ENCODE measurements at regions not wholly inside any gene's neighbourhood (a gene's known extent, or its start where the extent isn't known, plus 50 kb on each side); places are given as distances from the start of the nearest gene placed in this dataset.

DNA sequence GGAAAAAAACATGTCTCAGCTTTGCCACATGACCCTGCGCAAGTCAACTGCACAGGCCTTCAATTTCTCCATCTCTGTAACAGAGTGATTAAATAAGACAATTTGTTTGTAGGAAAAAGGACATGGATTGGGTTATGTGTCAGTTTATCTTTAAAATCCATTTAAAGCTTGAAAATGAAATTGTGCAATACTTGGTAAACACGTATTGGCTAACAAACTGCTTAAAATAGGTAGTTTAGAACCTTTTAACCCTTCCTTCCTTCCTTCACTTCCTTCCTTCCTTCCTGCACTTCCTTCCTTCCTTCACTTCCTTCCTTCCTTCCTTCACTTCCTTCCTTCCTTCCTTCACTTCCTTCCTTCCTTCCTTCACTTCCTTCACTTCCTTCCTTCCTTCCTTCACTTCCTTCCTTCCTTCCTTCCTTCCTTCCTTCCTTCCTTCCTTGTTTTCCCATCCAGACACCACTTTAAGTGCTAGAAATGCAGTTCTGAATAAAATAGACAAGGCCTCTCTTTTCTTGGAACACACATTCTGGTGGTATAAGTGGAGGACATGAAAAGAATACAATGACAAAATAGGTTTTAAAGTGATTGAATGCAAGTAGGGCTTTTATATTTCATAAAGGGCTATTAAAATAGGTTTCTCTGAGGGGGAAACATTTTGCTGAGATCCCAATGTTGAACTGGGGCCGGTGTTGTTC, 130.2 kb upstream of the TP63 start:
- DNase-seq = no peak

DNA sequence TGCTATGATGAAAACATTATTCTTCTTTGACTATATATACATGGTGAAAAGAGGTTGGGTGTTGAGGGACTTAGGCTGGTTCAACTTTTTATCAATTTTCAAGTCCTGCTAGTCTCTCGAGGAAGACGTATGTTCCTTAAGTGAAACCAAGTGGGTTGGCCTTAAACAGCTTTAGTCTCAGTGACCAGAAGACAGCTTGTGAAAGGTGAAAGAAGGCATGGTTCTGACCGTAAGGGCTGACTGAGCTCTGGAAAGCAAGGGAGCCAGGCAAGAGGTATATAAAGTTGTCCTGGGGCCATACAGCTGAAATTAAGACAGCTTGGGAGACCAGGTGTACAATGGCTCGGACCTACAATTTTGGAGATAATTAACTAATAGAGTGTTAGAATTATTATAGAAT, 128.9 kb upstream of the TP63 start:
- no peak for DNase-seq

DNA sequence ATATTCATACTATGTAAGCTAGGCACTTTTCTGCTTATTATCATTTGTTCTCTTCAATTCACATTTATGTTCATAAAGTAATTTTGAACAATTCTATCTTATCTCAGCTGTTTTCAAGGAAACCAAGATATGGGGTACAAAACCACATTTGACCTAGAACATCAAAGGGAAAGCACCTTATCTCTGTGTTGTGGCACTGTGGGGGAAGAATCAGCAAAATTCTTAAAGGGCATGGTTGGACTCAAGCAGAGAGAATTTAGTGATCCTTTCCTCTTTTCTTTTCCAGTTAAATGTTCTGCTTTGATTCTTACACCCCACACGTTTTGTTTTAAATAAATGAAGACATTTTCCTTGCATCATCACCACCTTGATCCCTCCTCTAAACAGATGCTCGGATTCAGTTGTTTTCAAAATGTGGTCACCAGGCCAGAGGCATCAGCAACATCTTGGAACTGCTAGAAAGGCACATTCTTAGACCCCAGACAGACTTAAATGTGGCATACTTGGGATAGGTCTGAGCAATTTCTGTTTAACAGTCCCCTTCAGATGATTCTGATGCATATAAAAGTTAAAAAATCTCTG, 128.4 kb upstream of the TP63 start:
- DNase-seq = no peak

DNA sequence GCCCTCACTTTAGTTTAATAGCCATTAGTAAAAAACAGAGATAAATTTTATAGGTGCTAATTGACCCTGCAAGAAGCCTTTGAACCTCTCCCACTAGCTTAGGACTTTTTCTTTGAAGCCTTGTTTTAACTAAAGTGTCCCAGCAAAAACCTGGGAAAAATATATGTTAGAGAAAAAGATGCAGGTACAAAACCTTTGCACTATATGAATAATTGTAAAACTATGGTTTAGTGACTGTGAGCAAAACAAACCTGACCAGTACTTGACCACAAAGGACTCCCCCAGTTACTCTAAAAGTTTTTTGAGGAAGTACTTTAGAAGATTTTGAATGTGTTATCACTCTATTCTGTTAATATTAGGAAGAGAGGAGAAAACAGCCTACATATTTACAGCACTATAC, 123.3 kb upstream of the TP63 start:
- DNase-seq = no peak

DNA sequence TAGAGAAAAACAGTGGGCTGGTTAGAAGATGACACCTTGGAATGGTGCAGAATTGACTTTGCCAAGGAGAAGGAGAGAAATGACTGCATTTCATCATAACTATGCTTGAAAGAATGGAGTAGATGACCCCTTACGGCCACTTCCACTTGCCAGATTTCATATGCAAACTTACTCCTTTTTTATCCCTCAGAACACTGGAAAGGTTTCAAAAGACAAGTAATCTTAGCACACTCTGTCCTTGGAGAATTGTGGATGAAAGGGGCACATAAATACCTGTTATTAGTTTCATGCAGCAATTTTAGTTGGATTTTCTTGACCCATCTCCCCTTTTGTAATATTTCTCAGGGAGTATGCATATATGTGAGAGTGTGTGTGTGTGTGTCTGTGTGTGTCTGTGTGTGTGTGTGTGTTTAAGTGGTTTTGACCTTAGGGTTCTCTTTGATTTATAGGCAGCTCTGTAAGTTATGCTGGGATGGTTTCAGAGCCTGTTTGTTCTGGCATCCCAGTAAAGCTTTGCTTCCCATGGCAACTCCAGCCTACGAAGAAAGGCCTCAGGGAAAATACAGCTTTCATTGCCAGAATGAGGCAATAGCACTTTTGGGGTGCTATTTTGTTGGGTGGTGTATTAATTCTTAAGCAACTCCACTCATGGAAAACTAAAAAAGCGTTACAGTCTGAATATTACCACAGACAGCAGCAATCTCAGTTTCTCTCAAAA, 122.2 kb upstream of the TP63 start:
- DNase-seq = peak; percentile 48

DNA sequence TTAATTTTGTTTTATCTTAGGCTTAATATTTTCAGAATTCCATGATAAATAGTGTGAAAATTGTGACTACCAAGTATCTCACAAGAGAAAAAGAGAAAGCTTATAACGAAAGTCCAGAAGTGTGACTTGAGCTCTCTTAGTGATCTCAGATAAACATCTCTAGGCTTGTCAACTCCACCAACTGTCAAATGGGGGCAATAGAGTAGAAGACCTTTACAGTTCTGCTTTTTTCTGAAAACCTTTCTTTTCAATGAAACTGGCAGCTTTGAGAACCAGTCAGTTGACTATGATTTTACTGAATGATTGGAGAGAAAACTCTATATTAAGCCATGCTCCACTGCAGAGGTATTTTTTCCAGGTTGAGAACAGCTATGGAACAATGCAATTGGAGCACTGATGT, 119.2 kb upstream of the TP63 start:
- DNase-seq = no peak

DNA sequence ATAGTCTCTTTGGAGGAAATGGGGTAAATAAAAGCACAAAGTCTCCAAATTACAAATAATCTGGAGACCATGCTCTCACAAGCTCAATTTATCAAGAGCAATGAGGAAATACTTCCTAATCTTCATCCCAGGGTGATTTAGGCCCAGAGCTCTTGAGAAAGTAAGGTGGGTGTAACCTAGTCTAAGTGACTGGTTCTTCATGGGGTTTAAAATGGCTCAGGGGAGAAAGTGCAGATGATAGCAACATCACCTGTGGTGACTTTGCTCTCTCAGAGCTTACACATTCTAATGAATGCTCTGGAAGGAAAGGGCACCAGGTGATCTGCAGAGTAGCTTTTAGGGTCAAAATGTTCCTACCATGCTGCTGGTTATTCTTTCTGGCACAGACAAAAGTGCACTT, 118.4 kb upstream of the TP63 start:
- no peak for DNase-seq

DNA sequence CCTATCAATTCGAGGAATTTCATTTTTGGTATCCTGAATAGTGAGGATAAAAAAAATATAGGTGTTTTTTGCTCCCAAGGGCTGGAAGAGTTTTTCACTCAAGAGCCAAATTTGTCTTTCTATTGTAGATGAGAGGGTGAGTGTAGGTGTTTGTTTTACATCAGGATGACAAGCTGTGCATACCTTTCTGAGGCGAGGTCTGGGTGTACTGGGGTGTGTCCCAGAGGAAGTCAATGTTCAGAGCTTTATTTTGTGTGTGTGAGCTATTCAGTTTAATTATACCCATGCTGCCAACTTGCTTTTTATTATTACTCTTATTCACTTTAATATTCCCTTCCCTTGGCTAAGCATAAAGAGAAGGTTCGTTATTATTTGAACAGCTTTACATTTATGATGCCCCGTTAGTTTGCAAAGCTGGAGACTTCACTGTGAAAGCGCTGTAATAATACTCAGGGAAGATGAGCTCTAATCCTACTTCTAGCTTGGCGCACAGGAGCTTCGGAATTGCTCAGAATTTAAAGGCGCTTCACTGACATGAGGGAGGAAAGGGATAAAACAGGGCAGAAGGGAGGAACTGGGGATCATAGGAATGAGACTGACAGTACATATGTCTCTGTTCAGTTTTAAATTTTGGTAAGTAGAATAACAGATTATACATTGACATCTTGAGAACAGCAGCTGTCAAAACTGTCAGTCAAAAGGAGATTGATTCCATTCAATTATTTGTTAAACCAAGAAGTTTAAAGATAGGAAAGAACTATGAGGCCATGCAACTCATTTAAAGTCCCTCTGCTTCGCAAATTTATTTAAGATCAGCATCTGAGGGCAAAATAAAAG, 117.7 kb upstream of the TP63 start:
- DNase-seq = no peak

DNA sequence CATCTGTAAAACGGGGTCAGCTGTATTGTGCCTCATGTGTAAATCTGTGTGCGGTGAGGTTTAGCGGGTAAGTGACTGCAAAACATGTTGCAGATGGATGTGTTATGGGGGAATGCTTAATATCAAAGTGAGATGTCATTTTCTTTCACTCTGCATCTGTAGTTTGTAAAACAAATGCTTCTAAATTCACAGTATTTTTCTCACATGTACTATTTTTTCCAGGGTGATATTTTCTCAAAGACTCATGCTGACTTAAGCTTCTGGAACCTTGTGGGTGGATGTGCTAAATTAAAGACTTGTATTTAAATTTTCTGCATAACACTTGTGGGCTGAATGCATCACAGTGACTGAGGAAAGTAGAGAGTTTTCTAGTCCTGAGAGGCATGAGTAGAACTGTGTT, 115.2 kb upstream of the TP63 start:
- no peak for DNase-seq

DNA sequence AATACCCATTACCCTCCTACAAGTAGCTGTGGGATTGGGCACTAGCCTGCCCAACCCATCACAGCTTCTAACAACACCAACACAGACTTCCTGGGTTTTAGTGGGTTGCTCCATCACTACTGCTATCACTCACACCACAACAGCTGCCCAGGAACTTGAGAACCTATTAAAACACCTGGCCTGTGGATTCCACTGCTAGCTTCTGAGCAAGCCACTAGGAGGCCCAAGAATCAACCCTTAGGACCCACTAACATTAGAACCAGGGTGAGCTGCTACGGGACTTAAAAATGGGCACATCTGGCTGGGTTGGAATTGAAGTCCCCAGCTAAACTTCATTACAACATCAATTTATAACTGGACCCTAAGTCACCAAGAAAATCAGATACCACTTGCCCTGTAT, 113.2 kb upstream of the TP63 start:
- no peak for DNase-seq

DNA sequence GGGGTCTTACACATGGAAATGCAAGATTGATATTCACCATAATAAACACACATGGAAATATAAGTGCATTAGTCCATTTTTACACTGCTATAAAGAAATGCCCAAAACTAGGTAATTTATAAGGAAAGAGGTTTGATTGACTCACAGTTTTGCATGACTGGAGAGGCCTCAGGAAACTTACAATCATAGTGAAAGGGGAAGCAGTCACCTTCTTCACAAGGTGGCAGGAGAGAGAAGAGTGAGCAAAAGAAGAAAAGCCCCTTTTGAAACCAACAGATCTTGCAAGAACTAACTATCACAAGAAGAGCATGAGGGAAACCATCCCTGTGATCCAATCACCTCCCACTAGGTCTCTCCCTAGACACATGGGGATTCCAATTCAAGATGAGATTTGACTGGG, 111.7 kb upstream of the TP63 start:
- DNase-seq = no peak

DNA sequence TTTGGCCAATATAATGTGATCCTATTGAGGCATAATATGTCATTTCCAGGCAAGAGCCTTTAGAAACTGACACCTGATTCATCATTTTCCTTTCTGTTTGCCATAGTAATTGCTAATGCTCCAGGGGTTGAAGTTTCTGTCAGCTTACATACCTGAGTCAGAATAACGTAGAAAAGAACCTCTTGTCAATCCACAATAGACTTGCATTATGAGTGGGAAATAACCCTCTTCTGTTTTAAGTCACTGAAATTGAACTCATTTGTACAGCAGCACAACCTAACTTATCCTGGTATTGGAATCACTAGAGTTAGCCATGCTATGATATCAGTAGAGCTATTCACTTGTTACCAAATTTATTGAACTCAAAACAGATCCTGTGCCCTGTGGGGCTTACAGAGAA, 101.7 kb upstream of the TP63 start:
- no peak for DNase-seq

DNA sequence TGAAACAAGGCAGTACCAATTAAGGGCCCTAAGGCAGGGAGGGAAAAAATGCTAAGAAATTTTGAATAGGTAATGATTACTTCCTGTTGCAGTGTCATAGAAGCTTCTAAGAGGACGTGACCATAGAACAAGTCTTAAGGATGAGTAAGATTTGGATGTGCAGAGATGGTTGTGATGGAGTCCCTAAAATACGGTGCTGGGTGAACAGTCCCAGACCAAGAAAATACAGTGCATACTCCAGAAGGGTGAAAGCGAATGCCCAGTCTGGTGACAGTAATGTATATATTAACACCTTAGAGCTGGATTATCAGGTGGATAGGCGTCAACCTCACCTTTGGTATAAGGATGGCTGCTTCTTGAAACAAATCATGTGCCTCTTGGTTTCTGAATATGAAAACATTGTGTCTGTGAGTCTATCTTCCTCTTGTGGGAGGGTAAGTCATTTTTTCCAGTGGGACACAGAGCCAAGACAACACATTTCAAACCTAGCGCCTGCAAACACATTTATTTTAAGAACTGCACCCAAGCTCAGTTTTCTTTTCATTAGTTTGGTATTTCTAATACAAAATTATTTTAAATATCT, 101.2 kb upstream of the TP63 start:
- no peak for DNase-seq

DNA sequence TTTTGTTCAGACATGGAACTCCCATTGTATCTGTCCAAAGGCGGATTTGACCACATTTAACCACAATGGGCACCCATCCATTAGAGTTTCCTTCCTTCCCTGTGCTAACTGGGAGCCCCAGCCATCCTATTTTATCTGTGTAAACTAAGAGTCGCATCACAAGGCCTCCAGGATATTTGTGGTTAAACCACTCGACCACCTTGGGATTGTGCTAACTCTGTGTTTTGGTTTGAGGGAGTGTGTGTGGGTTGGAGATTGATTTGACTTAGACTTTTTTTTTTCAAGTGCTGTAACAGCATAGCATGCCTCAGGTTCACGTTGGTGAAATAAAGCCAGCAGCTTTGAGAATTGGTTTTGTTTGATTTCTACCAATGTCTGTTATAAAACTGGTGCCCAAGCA, 100.4 kb upstream of the TP63 start:
- no peak for DNase-seq

DNA sequence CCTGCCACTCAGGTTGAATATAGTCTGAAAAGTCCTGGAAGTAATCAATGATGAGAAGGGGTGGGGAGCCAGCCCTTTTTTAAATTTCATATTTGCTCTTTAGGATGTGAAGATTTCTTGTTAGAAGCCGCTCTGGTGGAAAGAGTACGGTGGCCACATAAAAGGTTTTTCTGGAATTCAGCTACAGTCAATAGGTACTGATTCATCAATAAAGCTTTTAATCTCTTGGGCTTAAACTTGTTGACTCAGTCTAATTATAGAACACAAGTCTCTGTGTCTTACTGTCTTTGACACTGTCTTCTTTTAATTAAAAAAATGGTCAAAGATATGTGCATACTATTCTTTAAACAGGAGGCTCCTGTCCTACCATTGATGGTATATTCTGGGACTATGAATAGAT, 99.9 kb upstream of the TP63 start:
- DNase-seq = no peak

DNA sequence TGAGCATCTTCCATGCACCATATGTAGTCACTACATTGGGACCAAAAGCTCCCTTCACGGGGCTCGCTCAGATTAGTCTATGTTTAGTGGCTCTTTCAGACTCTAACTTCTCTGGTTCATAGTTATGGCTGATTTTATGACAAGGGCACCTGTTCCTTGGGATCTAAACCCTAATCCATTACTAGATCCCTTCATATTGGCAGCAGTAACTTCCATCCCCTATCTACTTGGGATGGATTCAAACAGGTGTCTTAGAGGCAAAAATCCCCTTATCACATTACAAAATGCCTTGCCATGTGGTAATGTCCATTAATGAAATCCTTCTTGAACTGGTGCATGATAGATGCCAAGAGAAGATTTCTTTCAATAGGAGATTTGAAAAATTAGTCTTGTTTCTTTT, 96.7 kb upstream of the TP63 start:
- DNase-seq = no peak

DNA sequence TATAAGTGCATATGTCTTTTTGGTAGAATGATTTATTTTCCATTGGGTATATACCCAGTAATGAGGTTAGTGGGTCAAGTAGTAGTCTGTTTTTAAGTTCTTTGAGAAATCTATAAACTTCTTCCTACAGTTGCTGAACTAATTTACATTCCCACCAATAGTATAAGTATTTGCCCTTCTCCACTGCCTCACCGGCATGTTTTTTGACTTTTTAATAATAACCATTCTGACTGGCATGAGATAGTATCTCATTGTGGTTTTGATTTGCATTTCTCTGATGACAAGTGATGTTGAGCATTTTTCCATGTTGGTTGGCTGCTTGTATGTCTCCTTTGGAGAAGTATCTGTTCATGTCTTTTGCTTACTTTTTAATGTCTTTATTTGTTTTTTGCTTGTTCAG, 94.1 kb upstream of the TP63 start:
- no peak for DNase-seq

DNA sequence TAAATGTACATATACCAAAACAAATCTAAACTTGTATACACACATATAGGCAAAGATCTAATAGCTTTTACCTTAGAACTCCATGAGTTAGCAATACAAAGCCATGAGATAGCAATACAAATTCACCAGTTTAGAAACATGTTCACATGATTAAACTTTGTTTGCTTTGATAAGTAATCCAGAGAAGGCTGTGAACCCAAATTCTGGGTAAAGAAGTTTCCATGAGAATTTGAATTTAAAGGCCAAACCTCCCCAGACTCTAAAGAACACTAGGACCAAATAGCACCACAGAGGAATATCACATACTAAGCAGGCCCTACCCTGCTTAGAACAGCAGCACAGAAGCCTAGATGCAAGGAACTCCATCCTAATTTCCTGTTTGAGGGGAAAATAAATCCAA, 83.7 kb upstream of the TP63 start:
- no peak for DNase-seq

DNA sequence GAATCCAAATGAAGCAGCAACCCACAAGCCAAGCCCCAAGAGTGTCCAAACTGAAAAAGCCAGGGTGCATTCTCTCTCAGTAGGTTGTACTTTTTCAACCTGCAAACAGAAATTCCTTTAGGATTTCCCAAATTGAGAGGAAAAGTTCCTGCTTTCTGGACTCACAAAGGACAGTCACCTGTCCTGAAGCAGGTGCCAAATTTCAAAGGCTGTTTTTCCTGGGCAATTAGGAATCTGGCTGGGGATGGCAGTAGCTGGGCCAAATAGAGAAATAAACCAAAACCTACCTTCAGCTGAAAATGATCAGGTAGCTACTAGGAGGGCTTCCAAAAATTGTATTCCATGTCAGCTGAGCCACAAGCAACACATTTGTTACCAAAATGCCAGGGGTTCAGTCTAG, 83.1 kb upstream of the TP63 start:
- DNase-seq = no peak

DNA sequence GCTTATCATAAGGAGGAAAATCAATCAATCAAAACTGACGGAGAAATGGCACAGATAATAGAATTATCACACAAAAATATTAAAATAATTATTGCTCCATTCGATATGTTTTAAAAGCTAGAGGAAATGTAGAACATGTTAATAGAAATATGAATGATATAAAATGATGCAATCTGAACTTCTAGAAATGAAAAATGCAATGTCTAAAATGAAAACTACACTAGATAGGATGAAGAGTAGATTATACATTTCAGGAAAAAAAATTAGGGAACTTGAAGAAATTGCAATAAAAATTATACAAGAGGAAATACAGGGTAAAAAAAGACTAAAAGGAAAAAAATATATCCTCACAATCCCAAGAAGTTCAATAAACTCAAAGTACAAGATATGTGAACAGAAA, 80.2 kb upstream of the TP63 start:
- DNase-seq = no peak

DNA sequence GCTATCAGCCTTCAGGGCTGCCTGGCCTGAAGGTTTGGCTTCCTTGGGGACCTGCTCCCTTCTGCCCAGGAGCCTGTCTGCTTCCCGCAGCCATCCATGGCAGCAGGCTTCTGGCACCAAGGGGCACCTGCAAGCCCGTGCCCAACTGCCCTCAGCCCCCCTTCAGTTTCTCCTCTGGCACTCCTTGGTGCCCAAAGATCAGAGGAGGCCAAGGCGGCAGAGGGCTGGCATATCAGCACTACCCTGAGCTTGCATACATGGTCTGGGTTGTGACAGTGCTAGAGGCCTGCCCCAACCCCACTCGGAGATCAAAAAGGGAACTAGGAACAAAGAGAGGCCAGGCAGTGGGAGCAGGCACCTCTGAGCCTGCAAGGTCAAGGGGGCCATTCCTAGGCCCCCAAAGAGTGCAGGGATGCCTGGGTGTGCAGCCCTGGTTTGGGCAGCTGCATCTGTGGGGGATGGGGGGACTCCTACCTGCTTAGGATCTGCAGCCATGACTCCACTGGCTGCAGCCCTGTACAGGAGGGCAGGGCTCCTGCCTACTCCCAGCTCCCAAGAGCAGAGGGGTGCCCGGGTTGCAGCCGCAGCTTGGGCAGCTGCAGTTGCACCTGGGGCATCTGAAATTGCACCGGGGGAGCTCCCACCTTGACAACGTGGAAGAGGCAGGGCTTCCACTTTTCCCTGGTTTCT, 76.2 kb upstream of the TP63 start:
- no peak for DNase-seq

DNA sequence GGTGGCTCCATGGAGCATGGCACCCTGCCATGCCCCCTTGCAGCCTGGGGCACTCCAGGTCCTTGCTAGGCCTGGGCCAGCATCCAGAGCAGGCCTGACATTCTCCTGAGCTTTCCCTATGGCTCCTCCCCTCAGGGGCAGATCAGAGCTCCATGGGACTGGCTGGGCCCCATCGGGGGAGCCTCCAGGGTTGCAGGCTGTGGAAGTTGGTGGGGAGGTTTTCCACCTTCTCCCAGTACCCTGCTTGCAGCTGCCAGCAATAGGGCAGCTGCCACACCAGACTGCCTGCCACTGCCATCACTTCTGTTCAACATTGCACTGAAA, 75.7 kb upstream of the TP63 start:
- no peak for DNase-seq
